Peyer's patch (tissue), 4 donors: ENCODE measurements at regions not wholly inside any gene's neighbourhood (a gene's known extent, or its start where the extent isn't known, plus 50 kb on each side); places are given as distances from the start of the nearest gene placed in this dataset.

Source experiments
- CTCF ChIP-seq, 6 experiments: fragments of 450-650 bp in 4 of 6; fragments of 200-600 bp in 2 of 6; sonication (generic) in 1 of 6; IDR thresholded peaks; one replicate each; pipeline ENCODE4 v1.5.1; 2017 to 2019; ENCODE audit warnings: antibody characterized with exemption in 6 of 6, mild to moderate bottlenecking in 3 of 6, moderate library complexity in 1 of 6
- POLR2A ChIP-seq, 2 donors: fragments of 450-650 bp; IDR thresholded peaks; one replicate each; pipeline ENCODE4 v1.5.1; 2017; ENCODE audit warnings: antibody characterized with exemption in 2 of 2, mild to moderate bottlenecking in 2 of 2, moderate library complexity in 2 of 2

DNA sequence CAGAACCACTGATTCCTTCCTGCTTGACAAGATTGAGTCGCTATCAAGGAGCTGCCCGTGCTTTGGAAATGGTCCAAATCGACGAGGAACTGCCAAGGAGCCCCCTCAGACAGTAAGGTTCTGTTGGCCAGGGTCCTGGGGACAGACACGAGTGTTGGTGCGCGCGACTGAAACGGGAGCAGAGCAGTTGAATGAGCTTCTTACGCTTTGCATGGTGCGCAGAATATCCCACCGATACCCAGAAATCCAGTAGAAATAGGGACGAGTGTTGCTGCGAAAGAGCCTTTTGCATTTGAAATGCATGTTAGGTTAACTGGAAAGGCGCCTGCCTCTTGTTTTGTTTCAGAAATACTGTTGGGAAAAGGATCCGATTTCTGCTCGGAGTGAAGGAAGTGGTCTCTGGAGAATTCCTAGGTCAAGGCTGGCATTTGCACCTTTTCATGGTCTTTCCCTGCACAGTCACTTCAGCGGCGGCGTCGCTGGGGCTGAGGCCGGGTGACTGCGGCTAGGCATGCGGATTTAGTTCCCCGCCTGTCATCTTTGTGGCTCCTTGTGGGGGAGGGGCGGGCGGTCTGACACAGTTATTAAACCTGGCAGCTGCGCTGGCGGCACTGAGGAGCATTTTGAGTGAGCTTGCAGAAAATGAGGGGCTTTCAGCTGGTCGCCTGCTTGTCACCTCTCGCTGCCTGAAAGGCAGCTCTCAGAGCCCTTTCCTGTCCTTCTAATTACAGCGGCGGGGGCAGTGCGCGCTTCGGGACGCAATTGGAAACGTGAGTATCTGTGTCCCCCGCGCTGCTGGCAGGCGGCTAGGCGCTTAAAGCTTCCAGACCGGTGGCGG is 51.5 kb upstream of the TRIM2 start:
- TF ChIP-seq POLR2A (IDR thresholded peaks at IDR 0.05) (no peak), CTCF (IDR thresholded peaks at IDR 0.05) (no peak)
